MCF 10A (cell line): ENCODE measurements at regions not wholly inside any gene's neighbourhood (a gene's known extent, or its start where the extent isn't known, plus 50 kb on each side); places are given as distances from the start of the nearest gene placed in this dataset.

Experiments used
- BruUV-seq: library from RNA; stranded (reverse); fragments of 400-500 nt; replicated peaks from 2 replicates; lab custom pipeline; 2021; lab: Mats Ljungman, UMichigan
- CTCF ChIA-PET: fragments of 300-600 bp; sonication (Branson Sonifier 250); formaldehyde crosslinking; extraction: SDS; loops from one replicate; lab custom pipeline; 2021; ENCODE audit warnings: antibody characterized with exemption, inconsistent platforms; lab: Yijun Ruan, JAX
- POLR2A ChIA-PET: fragments of 300-600, 350-650 bp; sonication (Branson Sonifier 250); formaldehyde crosslinking; extraction: SDS; loops from one replicate; lab custom pipeline; 2020; ENCODE audit warnings: antibody characterized with exemption, inconsistent platforms; lab: Yijun Ruan, JAX
- DNase-seq: peaks from one replicate; pipeline ENCODE4 v3.0.0-alpha.2; 2018; ENCODE audit not compliant: unreplicated experiment
- H3K27ac Mint-ChIP-seq: one replicate; pipeline ENCODE4 v1.8.0; 2022; ENCODE audit warnings: mild to moderate bottlenecking, low read depth, mixed read lengths; ENCODE audit not compliant: unreplicated experiment
- H3K27me3 Mint-ChIP-seq: one replicate; pipeline ENCODE4 v1.8.0; 2022; ENCODE audit warnings: mixed read lengths; ENCODE audit not compliant: insufficient read depth, unreplicated experiment
- H3K36me3 Mint-ChIP-seq: one replicate; pipeline ENCODE4 v1.8.0; 2022; ENCODE audit warnings: mild to moderate bottlenecking, moderate library complexity, mixed read lengths; ENCODE audit not compliant: insufficient read depth, unreplicated experiment
- H3K4me1 Mint-ChIP-seq: one replicate; pipeline ENCODE4 v1.8.0; 2022; ENCODE audit warnings: mixed read lengths; ENCODE audit not compliant: insufficient read depth, unreplicated experiment
- H3K4me3 Mint-ChIP-seq: one replicate; pipeline ENCODE4 v1.8.0; 2022; ENCODE audit warnings: mild to moderate bottlenecking, moderate library complexity, mixed read lengths; ENCODE audit not compliant: unreplicated experiment
- H3K9me3 Mint-ChIP-seq: one replicate; pipeline ENCODE4 v1.8.0; 2022; ENCODE audit warnings: mixed read lengths; ENCODE audit not compliant: unreplicated experiment
- CTCF ChIP-seq: fragments of 200-600 bp; IDR thresholded peaks from one replicate; pipeline ENCODE4 v1.8.0; 2022; ENCODE audit warnings: antibody characterized with exemption, mild to moderate bottlenecking; ENCODE audit not compliant: unreplicated experiment
- intact Hi-C: fragments of 100-400 bp; cut with micrococcal nuclease; formaldehyde crosslinking; loops from 2 replicates; pipeline ENCODE4 v1.14.1; 2022

DNA sequence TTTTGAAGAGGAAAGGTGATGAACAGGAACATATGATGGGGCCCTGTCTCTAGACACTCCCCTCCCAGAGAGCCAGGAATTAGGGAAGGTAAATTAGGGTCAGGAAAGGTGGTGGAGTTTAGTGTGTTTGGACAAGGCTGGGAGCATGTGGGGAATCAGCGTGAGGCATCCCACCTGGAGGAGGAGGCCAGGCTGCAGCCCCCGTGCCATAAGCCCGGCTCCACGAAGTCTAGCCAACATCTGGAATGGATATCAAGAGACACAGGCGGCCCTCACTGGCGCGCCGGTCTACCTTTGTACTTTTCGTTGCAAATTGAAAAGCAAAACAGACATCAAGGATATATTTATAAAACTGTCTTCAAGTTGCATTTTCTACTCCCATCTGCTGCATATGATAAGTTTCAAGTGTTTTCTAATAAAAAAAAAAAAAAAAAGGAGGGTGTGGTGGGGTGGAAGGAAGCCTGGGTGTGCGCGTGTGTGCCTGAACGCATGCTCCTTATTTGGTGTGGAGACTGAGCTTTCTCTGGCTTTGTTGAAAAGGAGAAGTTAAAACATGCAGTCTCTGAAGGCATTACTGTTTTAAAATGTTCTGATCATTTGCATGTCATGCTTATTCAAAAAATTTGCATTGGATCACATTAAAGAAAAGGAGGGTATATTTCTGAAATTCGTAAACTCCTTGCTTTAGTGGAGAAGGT is 546.7 kb upstream of the ID2 start:
- Mint-ChIP-seq H3K9me3 (peaks cover 14% of the 10 kb centered on the region), H3K4me1 (no peaks in the 10 kb centered on the region), H3K27me3 (no peaks in the 10 kb centered on the region), H3K27ac (no peak overlapping the region), H3K4me3 (no peak overlapping the region), H3K36me3 (no peaks in the 10 kb centered on the region)
- DNase-seq: no peak
- no TSS peak for BruUV-seq
- no peak for TF ChIP-seq CTCF
- POLR2A ChIA-PET: no interaction called here
- CTCF ChIA-PET: no interaction called here
- intact Hi-C loops: no loop called here

- no TSS peak for BruUV-seq
- TF ChIP-seq CTCF: no peak
- Mint-ChIP-seq H3K4me3 (no peak overlapping the region), H3K4me1 (no peaks in the 10 kb centered on the region), H3K36me3 (no peaks in the 10 kb centered on the region), H3K9me3 (peaks cover 16% of the 10 kb centered on the region), H3K27me3 (no peaks in the 10 kb centered on the region), H3K27ac (no peak overlapping the region)
- intact Hi-C loops: no loop called here
- CTCF ChIA-PET: no interaction called here
- POLR2A ChIA-PET: interaction anchor here (2.4 kb wide), 1 partner anchor 15 kb away, joined by 4 read pairs; no protein-coding TSS in a partner anchor
- DNase-seq: no peak
Observed at GRCh38 chr2:8137801-8138200, 544.1 kb upstream of the ID2 start.

- intact Hi-C loops: no loop called here
- TF ChIP-seq CTCF: no peak
- POLR2A ChIA-PET: interaction anchor here (2.4 kb wide), 1 partner anchor 16 kb away, joined by 4 read pairs; no protein-coding TSS in a partner anchor
- Mint-ChIP-seq H3K4me3 (no peak overlapping the region), H3K9me3 (peaks cover 16% of the 10 kb centered on the region), H3K27ac (no peak overlapping the region), H3K36me3 (no peaks in the 10 kb centered on the region), H3K4me1 (no peaks in the 10 kb centered on the region), H3K27me3 (no peaks in the 10 kb centered on the region)
- BruUV-seq: no TSS peak
- CTCF ChIA-PET: interaction anchor here (0.6 kb wide), 1 partner anchor 50 kb away, joined by 5 read pairs; no protein-coding TSS in a partner anchor
- no peak for DNase-seq
Observed at GRCh38 chr2:8138525-8138922, 543.3 kb upstream of the ID2 start.

GRCh38 chr2:8138923-8139667 is 542.8 kb upstream of the ID2 start:
- intact Hi-C loops: no loop called here
- Mint-ChIP-seq H3K27ac (no peak overlapping the region), H3K9me3 (peaks cover 11% of the 10 kb centered on the region), H3K4me1 (no peaks in the 10 kb centered on the region), H3K27me3 (no peaks in the 10 kb centered on the region), H3K36me3 (no peaks in the 10 kb centered on the region), H3K4me3 (no peak overlapping the region)
- no TSS peak for BruUV-seq
- CTCF ChIA-PET: interaction anchor here (0.6 kb wide), 2 partner anchors 43 to 50 kb away, joined by 3 to 5 read pairs; no protein-coding TSS in a partner anchor
- POLR2A ChIA-PET: interaction anchor here (2.4 kb wide), 1 partner anchor 16 kb away, joined by 4 read pairs; no protein-coding TSS in a partner anchor
- peak; percentile 30 for DNase-seq
- TF ChIP-seq CTCF: no peak
